ENCODE measurements at regions not wholly inside any gene's neighbourhood (a gene's known extent, or its start where the extent isn't known, plus 50 kb on each side); places are given as distances from the start of the nearest gene placed in this dataset.

DNA sequence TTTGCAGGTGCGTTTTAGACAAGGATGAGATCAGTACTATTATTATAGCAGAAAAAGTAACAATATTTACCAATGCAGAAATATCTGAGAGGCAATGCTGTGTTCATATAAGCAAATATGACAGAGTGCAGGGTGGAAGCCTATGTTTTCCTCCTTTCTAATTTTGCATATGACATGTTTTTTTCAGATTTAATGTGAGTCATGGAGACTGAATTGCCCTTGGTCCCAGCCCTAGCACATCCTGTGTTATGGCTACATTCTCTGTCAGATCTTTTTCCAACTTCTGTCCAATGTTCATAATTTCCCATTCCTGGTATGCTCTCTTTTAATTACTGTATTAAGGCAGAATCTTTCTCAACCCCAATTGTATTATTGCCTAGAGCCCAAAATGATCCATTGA, 165.6 kb downstream of the SLC7A11 start:
- DNase-seq (no peak), ATAC-seq (no peak)
- Histone ChIP-seq H3K4me1 (no peaks in the 10 kb centered on the region), H3K27me3 (no peaks in the 10 kb centered on the region), H3K27ac (no peak overlapping the region), H3K36me3 (replicated peaks in 1 of 2; ENCODE audit: insufficient read depth in 1 of 2, low read depth in 2 of 2) (no peaks in the 10 kb centered on the region), H3K4me3 (no peak overlapping the region), H3K9me3 (no peaks in the 10 kb centered on the region)
- intact Hi-C loops (cut with DNase I), result no loop called here
- TF ChIP-seq POLR2A (IDR thresholded peaks at IDR 0.05) (no peak), CTCF (IDR thresholded peaks at IDR 0.05) (no peak)
- 70 to 86% methylated on average over 1 of the region's 1 CpG for WGBS, 2 donors

GRCh38 chr4:138070816-138071215, 171.3 kb downstream of the SLC7A11 start:
- DNase-seq, result no peak
- Histone ChIP-seq H3K4me1 (no peaks in the 10 kb centered on the region), H3K27me3 (no peaks in the 10 kb centered on the region), H3K9me3 (no peaks in the 10 kb centered on the region), H3K27ac (no peak overlapping the region), H3K36me3 (replicated peaks in 1 of 2; ENCODE audit: insufficient read depth in 1 of 2, low read depth in 2 of 2) (no peaks in the 10 kb centered on the region), H3K4me3 (no peak overlapping the region)
- ATAC-seq, result no peak
- 46 to 57% methylated on average over 2 of the region's 2 CpGs for WGBS, 2 donors
- TF ChIP-seq POLR2A (IDR thresholded peaks at IDR 0.05), result no peak
- no peak for TF ChIP-seq CTCF (IDR thresholded peaks at IDR 0.05)
- intact Hi-C loops (cut with DNase I), result no loop called here

GRCh38 chr4:138063581-138063980, 178.6 kb downstream of the SLC7A11 start:
- Histone ChIP-seq H3K27me3 (no peaks in the 10 kb centered on the region), H3K9me3 (no peaks in the 10 kb centered on the region), H3K4me1 (no peaks in the 10 kb centered on the region), H3K27ac (no peak overlapping the region), H3K4me3 (no peak overlapping the region), H3K36me3 (replicated peaks in 1 of 2; ENCODE audit: insufficient read depth in 1 of 2, low read depth in 2 of 2) (no peaks in the 10 kb centered on the region)
- TF ChIP-seq POLR2A (IDR thresholded peaks at IDR 0.05) (no peak), CTCF (IDR thresholded peaks at IDR 0.05) (no peak)
- intact Hi-C loops (cut with DNase I), result no loop called here
- 90 to 95% methylated on average over 3 of the region's 3 CpGs for WGBS, 2 donors
- ATAC-seq, result no peak
- no peak for DNase-seq

DNA sequence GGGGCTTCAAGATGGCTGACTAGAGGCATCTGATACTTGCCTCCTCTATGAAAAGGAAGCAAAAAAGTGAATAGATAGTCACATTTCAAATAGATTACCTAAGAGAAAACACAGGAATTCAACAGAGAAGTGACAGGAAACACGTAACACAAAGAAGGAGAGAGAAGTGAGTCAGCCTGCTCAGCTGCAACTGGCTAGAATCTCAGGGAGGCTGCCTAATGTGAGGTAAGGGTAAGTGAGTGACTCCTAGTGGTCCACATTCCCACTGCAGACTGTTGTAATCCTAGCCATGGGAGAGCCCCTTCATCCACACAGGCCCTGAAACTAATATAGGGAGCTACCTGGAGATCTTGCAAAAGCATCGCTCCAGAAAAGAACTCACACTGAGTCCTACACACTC, 179.2 kb downstream of the SLC7A11 start:
- DNase-seq, result no peak
- WGBS, 2 donors, result 73 to 87% methylated on average over 2 of the region's 2 CpGs
- Histone ChIP-seq H3K4me3 (no peak overlapping the region), H3K9me3 (no peaks in the 10 kb centered on the region), H3K27me3 (no peaks in the 10 kb centered on the region), H3K4me1 (no peaks in the 10 kb centered on the region), H3K27ac (no peak overlapping the region), H3K36me3 (replicated peaks in 1 of 2; ENCODE audit: insufficient read depth in 1 of 2, low read depth in 2 of 2) (no peaks in the 10 kb centered on the region)
- intact Hi-C loops (cut with DNase I), result no loop called here
- no peak for TF ChIP-seq CTCF (IDR thresholded peaks at IDR 0.05)
- no peak for ATAC-seq

DNA sequence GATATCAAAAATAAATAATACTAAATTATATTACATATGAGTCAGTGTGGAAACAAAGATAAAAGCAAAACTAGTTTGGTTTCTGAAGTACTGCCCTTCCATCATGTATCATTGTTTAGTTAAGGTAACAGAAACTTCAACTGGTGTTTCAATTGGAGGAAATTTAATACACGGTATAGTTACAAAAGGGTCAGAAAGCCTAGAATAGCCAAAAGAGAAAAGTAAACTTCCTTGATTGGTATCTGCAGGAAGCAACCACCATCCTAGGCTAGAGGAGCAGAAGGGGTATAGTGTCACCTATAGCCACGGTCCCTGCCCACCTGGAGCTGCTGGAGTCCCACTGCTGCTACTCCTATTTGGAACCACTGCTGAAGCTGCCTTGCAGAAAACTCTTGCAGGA, 185.6 kb downstream of the SLC7A11 start:
- intact Hi-C loops (cut with DNase I), result no loop called here
- Histone ChIP-seq H3K27me3 (no peaks in the 10 kb centered on the region), H3K4me3 (no peak overlapping the region), H3K27ac (no peak overlapping the region), H3K4me1 (no peaks in the 10 kb centered on the region), H3K36me3 (replicated peaks in 1 of 2; ENCODE audit: insufficient read depth in 1 of 2, low read depth in 2 of 2) (no peaks in the 10 kb centered on the region), H3K9me3 (no peaks in the 10 kb centered on the region)
- no peak for TF ChIP-seq POLR2A (IDR thresholded peaks at IDR 0.05)
- no peak for TF ChIP-seq CTCF (IDR thresholded peaks at IDR 0.05)
- 26 to 63% methylated on average over 2 of the region's 2 CpGs for WGBS, 2 donors
- DNase-seq (no peak), ATAC-seq (no peak)

Measured in body of pancreas (tissue), 4 donors.